Memory B cell (primary cell): ENCODE measurements at regions not wholly inside any gene's neighbourhood (a gene's known extent, or its start where the extent isn't known, plus 50 kb on each side); places are given as distances from the start of the nearest gene placed in this dataset.

Experiments
- ATAC-seq: fragments of 150-1000 bp; cut with Tn5 transposase; 2 replicates; pipeline ENCODE4 v1.10.0; 2021; ENCODE audit warnings: low read depth, mild to moderate bottlenecking, moderate library complexity
- DNase-seq, 2 donors: peaks; one replicate each; pipeline ENCODE4 v3.0.0; 2022; ENCODE audit warnings: low spot score in 2 of 2
- H3K27ac Mint-ChIP-seq: one replicate; pipeline ENCODE4 v1.8.0; 2022; ENCODE audit warnings: mild to moderate bottlenecking, moderate library complexity, mixed read lengths
- H3K27me3 Mint-ChIP-seq: one replicate; pipeline ENCODE4 v1.8.0; 2022; ENCODE audit warnings: mixed read lengths
- H3K36me3 Mint-ChIP-seq: one replicate; pipeline ENCODE4 v1.8.0; 2022; ENCODE audit warnings: mild to moderate bottlenecking, mixed read lengths
- H3K4me1 Mint-ChIP-seq: one replicate; pipeline ENCODE4 v1.8.0; 2022; ENCODE audit warnings: mixed read lengths
- H3K4me3 Mint-ChIP-seq: one replicate; pipeline ENCODE4 v1.8.0; 2022; ENCODE audit warnings: mild to moderate bottlenecking, moderate library complexity, mixed read lengths
- H3K9me3 Mint-ChIP-seq: one replicate; pipeline ENCODE4 v1.8.0; 2022; ENCODE audit warnings: mixed read lengths

- no peaks in the 10 kb centered on the region for H3K36me3 Mint-ChIP-seq
- no peaks in the 10 kb centered on the region for H3K27me3 Mint-ChIP-seq
- no peaks in the 10 kb centered on the region for H3K4me1 Mint-ChIP-seq
- H3K9me3 Mint-ChIP-seq = peaks cover 5% of the 10 kb centered on the region
- ATAC-seq (no peak), DNase-seq (no peak)
- no peak overlapping the region for H3K27ac Mint-ChIP-seq
- H3K4me3 Mint-ChIP-seq = no peak overlapping the region
These were observed 1520.0 kb upstream of the SLC10A2 start for GRCh38 chr13:104586051-104586746.

GRCh38 chr13:104584481-104584880, 1518.3 kb upstream of the SLC10A2 start:
- Mint-ChIP-seq H3K36me3 (no peaks in the 10 kb centered on the region), H3K9me3 (peaks cover 5% of the 10 kb centered on the region), H3K27me3 (no peaks in the 10 kb centered on the region), H3K4me3 (no peak overlapping the region), H3K4me1 (no peaks in the 10 kb centered on the region), H3K27ac (no peak overlapping the region)
- DNase-seq (no peak), ATAC-seq (no peak)

- H3K27me3 Mint-ChIP-seq = no peaks in the 10 kb centered on the region
- peaks cover 5% of the 10 kb centered on the region for H3K9me3 Mint-ChIP-seq
- ATAC-seq = no peak
- no peak overlapping the region for H3K27ac Mint-ChIP-seq
- no peak for DNase-seq
- no peak overlapping the region for H3K4me3 Mint-ChIP-seq
- H3K4me1 Mint-ChIP-seq = no peaks in the 10 kb centered on the region
- H3K36me3 Mint-ChIP-seq = no peaks in the 10 kb centered on the region
These were observed 1514.7 kb upstream of the SLC10A2 start for GRCh38 chr13:104580931-104581330.

GRCh38 chr13:104577071-104577815, 1511.0 kb upstream of the SLC10A2 start:
- ATAC-seq = no peak
- Mint-ChIP-seq H3K27ac (no peak overlapping the region), H3K9me3 (peaks cover 4% of the 10 kb centered on the region), H3K4me3 (no peak overlapping the region), H3K4me1 (no peaks in the 10 kb centered on the region), H3K27me3 (no peaks in the 10 kb centered on the region), H3K36me3 (no peaks in the 10 kb centered on the region)
- no peak for DNase-seq

GRCh38 chr13:104571893-104572229, 1505.6 kb upstream of the SLC10A2 start:
- DNase-seq (no peak), ATAC-seq (no peak)
- H3K4me3 Mint-ChIP-seq = no peak overlapping the region
- no peaks in the 10 kb centered on the region for H3K36me3 Mint-ChIP-seq
- no peaks in the 10 kb centered on the region for H3K27me3 Mint-ChIP-seq
- no peak overlapping the region for H3K27ac Mint-ChIP-seq
- peaks cover 1% of the 10 kb centered on the region for H3K9me3 Mint-ChIP-seq
- no peaks in the 10 kb centered on the region for H3K4me1 Mint-ChIP-seq

- no peak for ATAC-seq
- DNase-seq = no peak
- Mint-ChIP-seq H3K9me3 (peaks cover 1% of the 10 kb centered on the region), H3K27ac (no peak overlapping the region), H3K4me1 (no peaks in the 10 kb centered on the region), H3K27me3 (no peaks in the 10 kb centered on the region), H3K36me3 (no peaks in the 10 kb centered on the region), H3K4me3 (no peak overlapping the region)
These were observed 1505.1 kb upstream of the SLC10A2 start for GRCh38 chr13:104571161-104571892.

GRCh38 chr13:104567114-104567513, 1500.9 kb upstream of the SLC10A2 start:
- H3K36me3 Mint-ChIP-seq = no peaks in the 10 kb centered on the region
- no peak overlapping the region for H3K4me3 Mint-ChIP-seq
- H3K27me3 Mint-ChIP-seq = no peaks in the 10 kb centered on the region
- H3K9me3 Mint-ChIP-seq = peaks cover 4% of the 10 kb centered on the region
- no peaks in the 10 kb centered on the region for H3K4me1 Mint-ChIP-seq
- no peak overlapping the region for H3K27ac Mint-ChIP-seq
- no peak for DNase-seq
- no peak for ATAC-seq

GRCh38 chr13:104565888-104566287, 1499.7 kb upstream of the SLC10A2 start:
- no peaks in the 10 kb centered on the region for H3K4me1 Mint-ChIP-seq
- ATAC-seq = no peak
- H3K4me3 Mint-ChIP-seq = no peak overlapping the region
- DNase-seq = no peak
- H3K27me3 Mint-ChIP-seq = no peaks in the 10 kb centered on the region
- H3K27ac Mint-ChIP-seq = no peak overlapping the region
- no peaks in the 10 kb centered on the region for H3K36me3 Mint-ChIP-seq
- H3K9me3 Mint-ChIP-seq = peaks cover 4% of the 10 kb centered on the region

GRCh38 chr13:104553896-104554295, 1487.7 kb upstream of the SLC10A2 start:
- ATAC-seq (no peak), DNase-seq (no peak)
- Mint-ChIP-seq H3K9me3 (peaks cover 5% of the 10 kb centered on the region), H3K36me3 (no peaks in the 10 kb centered on the region), H3K4me3 (no peak overlapping the region), H3K4me1 (no peaks in the 10 kb centered on the region), H3K27ac (no peak overlapping the region), H3K27me3 (no peaks in the 10 kb centered on the region)

GRCh38 chr13:104553186-104553585, 1487.0 kb upstream of the SLC10A2 start:
- DNase-seq (no peak), ATAC-seq (no peak)
- H3K4me1 Mint-ChIP-seq = no peaks in the 10 kb centered on the region
- H3K9me3 Mint-ChIP-seq = peaks cover 5% of the 10 kb centered on the region
- H3K36me3 Mint-ChIP-seq = no peaks in the 10 kb centered on the region
- no peaks in the 10 kb centered on the region for H3K27me3 Mint-ChIP-seq
- no peak overlapping the region for H3K27ac Mint-ChIP-seq
- H3K4me3 Mint-ChIP-seq = no peak overlapping the region

- peaks cover 2% of the 10 kb centered on the region for H3K9me3 Mint-ChIP-seq
- H3K4me1 Mint-ChIP-seq = no peaks in the 10 kb centered on the region
- no peak overlapping the region for H3K27ac Mint-ChIP-seq
- DNase-seq = no peak
- H3K4me3 Mint-ChIP-seq = no peak overlapping the region
- no peaks in the 10 kb centered on the region for H3K27me3 Mint-ChIP-seq
- no peak for ATAC-seq
- no peaks in the 10 kb centered on the region for H3K36me3 Mint-ChIP-seq
These were observed 1468.6 kb upstream of the SLC10A2 start for GRCh38 chr13:104534847-104535246.

GRCh38 chr13:104532132-104532531, 1465.9 kb upstream of the SLC10A2 start:
- ATAC-seq (no peak), DNase-seq (no peak)
- H3K4me3 Mint-ChIP-seq = no peak overlapping the region
- peaks cover 2% of the 10 kb centered on the region for H3K9me3 Mint-ChIP-seq
- no peak overlapping the region for H3K27ac Mint-ChIP-seq
- no peaks in the 10 kb centered on the region for H3K36me3 Mint-ChIP-seq
- no peaks in the 10 kb centered on the region for H3K4me1 Mint-ChIP-seq
- H3K27me3 Mint-ChIP-seq = no peaks in the 10 kb centered on the region

GRCh38 chr13:104530741-104531140, 1464.5 kb upstream of the SLC10A2 start:
- Mint-ChIP-seq H3K27me3 (no peaks in the 10 kb centered on the region), H3K27ac (no peak overlapping the region), H3K4me3 (no peak overlapping the region), H3K4me1 (no peaks in the 10 kb centered on the region), H3K36me3 (no peaks in the 10 kb centered on the region), H3K9me3 (peaks cover 2% of the 10 kb centered on the region)
- ATAC-seq (no peak), DNase-seq (no peak)

GRCh38 chr13:104526561-104526960, 1460.3 kb upstream of the SLC10A2 start:
- no peaks in the 10 kb centered on the region for H3K4me1 Mint-ChIP-seq
- no peak for ATAC-seq
- peaks cover 2% of the 10 kb centered on the region for H3K9me3 Mint-ChIP-seq
- no peak for DNase-seq
- no peaks in the 10 kb centered on the region for H3K36me3 Mint-ChIP-seq
- H3K27ac Mint-ChIP-seq = no peak overlapping the region
- H3K27me3 Mint-ChIP-seq = no peaks in the 10 kb centered on the region
- H3K4me3 Mint-ChIP-seq = no peak overlapping the region
